ENCODE measurements at regions not wholly inside any gene's neighbourhood (a gene's known extent, or its start where the extent isn't known, plus 50 kb on each side); places are given as distances from the start of the nearest gene placed in this dataset.

GRCh38 chr1:233547726-233548125 is 66.2 kb upstream of the KCNK1 start:
- Mint-ChIP-seq H3K36me3 (ENCODE audit: low read depth) (no peaks in the 10 kb centered on the region), H3K9me3 (no peaks in the 10 kb centered on the region), H3K27ac (no peak overlapping the region), H3K27me3 (peaks cover 14% of the 10 kb centered on the region), H3K4me3 (no peak overlapping the region), H3K4me1 (ENCODE audit: low read depth) (no peaks in the 10 kb centered on the region)
- no peaks in the 10 kb centered on the region for H3K36me3 ChIP-seq (ENCODE audit: insufficient read depth, low read length)
- DNase-seq (no peak), ATAC-seq (ENCODE audit: poor library complexity) (no peak)
- no peak overlapping the region for H3K27ac ChIP-seq (ENCODE audit: low read depth in 1 of 2, low read length in 2 of 2)
- ChIA-PET POLR2A (no interaction called here), CTCF (no interaction called here)
- peaks cover 0 to 7% of the 10 kb centered on the region in 2 experiments for H3K9me3 ChIP-seq (ENCODE audit: control insufficient read depth in 1 of 2, insufficient read depth in 1 of 2, low read length in 2 of 2)
- H3K4me1 ChIP-seq (ENCODE audit: insufficient read depth, low read length), result no peaks in the 10 kb centered on the region
- TF ChIP-seq CTCF (IDR thresholded peaks at IDR 0.05), result no peak
- intact Hi-C loops (cut with DNase I, micrococcal nuclease), result no loop called here
- no peak overlapping the region for H3K4me3 ChIP-seq (ENCODE audit: low read length)
- no peaks in the 10 kb centered on the region for H3K27me3 ChIP-seq (ENCODE audit: control insufficient read depth in 1 of 2, insufficient read depth in 2 of 2, low read length in 2 of 2)

GRCh38 chr1:233549404-233549803 is 64.5 kb upstream of the KCNK1 start:
- ChIA-PET CTCF (no interaction called here), POLR2A (no interaction called here)
- DNase-seq (no peak), ATAC-seq (ENCODE audit: poor library complexity) (no peak)
- Mint-ChIP-seq H3K27me3 (peaks cover 14% of the 10 kb centered on the region), H3K4me1 (ENCODE audit: low read depth) (no peaks in the 10 kb centered on the region), H3K27ac (no peak overlapping the region), H3K9me3 (no peaks in the 10 kb centered on the region), H3K36me3 (ENCODE audit: low read depth) (no peaks in the 10 kb centered on the region), H3K4me3 (no peak overlapping the region)
- Histone ChIP-seq H3K9me3 (ENCODE audit: control insufficient read depth in 1 of 2, insufficient read depth in 1 of 2, low read length in 2 of 2) (peaks cover 0 to 4% of the 10 kb centered on the region in 2 experiments), H3K27me3 (ENCODE audit: control insufficient read depth in 1 of 2, insufficient read depth in 2 of 2, low read length in 2 of 2) (peaks cover 0 to 2% of the 10 kb centered on the region in 2 experiments), H3K4me3 (ENCODE audit: low read length) (no peak overlapping the region), H3K36me3 (ENCODE audit: insufficient read depth, low read length) (no peaks in the 10 kb centered on the region), H3K27ac (ENCODE audit: low read depth in 1 of 2, low read length in 2 of 2) (no peak overlapping the region), H3K4me1 (ENCODE audit: insufficient read depth, low read length) (no peaks in the 10 kb centered on the region)
- intact Hi-C loops (cut with DNase I, micrococcal nuclease), result no loop called here
- no peak for TF ChIP-seq CTCF (IDR thresholded peaks at IDR 0.05)

- peaks cover 0 to 4% of the 10 kb centered on the region in 2 experiments for H3K9me3 ChIP-seq (ENCODE audit: control insufficient read depth in 1 of 2, insufficient read depth in 1 of 2, low read length in 2 of 2)
- ATAC-seq (ENCODE audit: poor library complexity) (no peak), DNase-seq (no peak)
- Mint-ChIP-seq H3K36me3 (ENCODE audit: low read depth) (no peaks in the 10 kb centered on the region), H3K4me1 (ENCODE audit: low read depth) (no peaks in the 10 kb centered on the region), H3K27ac (no peak overlapping the region), H3K27me3 (peaks cover 14% of the 10 kb centered on the region), H3K9me3 (no peaks in the 10 kb centered on the region), H3K4me3 (no peak overlapping the region)
- CTCF ChIA-PET, result no interaction called here
- peaks cover 0 to 2% of the 10 kb centered on the region in 2 experiments for H3K27me3 ChIP-seq (ENCODE audit: control insufficient read depth in 1 of 2, insufficient read depth in 2 of 2, low read length in 2 of 2)
- POLR2A ChIA-PET, result no interaction called here
- no peaks in the 10 kb centered on the region for H3K36me3 ChIP-seq (ENCODE audit: insufficient read depth, low read length)
- H3K4me1 ChIP-seq (ENCODE audit: insufficient read depth, low read length), result no peaks in the 10 kb centered on the region
- TF ChIP-seq CTCF (IDR thresholded peaks at IDR 0.05), result no peak
- no peak overlapping the region for H3K27ac ChIP-seq (ENCODE audit: low read depth in 1 of 2, low read length in 2 of 2)
- H3K4me3 ChIP-seq (ENCODE audit: low read length), result no peak overlapping the region
- intact Hi-C loops (cut with DNase I, micrococcal nuclease), result no loop called here
These were observed 64.0 kb upstream of the KCNK1 start for GRCh38 chr1:233549917-233550316.
